Globus pallidus (tissue), 1 donor: ENCODE measurements at regions not wholly inside any gene's neighbourhood (a gene's known extent, or its start where the extent isn't known, plus 50 kb on each side); places are given as distances from the start of the nearest gene placed in this dataset.
"Not testable (repeated sequence)": the region's sequence is repeated elsewhere in the genome, so short reads cannot be mapped to it uniquely, and the experiment has no call there.

Experiments
- DNase-seq: peaks from one replicate; pipeline ENCODE4 v3.0.0-alpha.2; 2015; ENCODE audit warnings: low spot score

DNA sequence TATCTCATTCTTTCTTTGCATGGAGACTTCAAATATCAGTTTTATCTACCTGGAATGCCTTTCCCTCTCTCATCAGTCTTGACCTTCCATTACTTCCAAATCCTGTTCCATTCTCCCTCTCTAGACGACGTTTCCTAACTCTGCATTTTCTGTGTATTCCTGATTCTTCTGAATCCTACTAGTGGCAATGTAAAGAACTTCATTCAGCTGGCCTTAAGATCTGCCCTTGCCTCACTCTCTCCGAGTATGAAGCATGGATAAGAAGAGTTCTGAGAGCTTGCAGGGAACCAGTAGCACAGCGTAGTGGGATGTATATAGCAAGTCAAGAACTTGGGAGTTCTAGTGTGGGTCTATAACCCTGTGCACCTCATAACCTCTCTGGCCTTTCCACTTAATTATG lies 68.5 kb upstream of the HOXC13 start:
- no peak for DNase-seq

DNA sequence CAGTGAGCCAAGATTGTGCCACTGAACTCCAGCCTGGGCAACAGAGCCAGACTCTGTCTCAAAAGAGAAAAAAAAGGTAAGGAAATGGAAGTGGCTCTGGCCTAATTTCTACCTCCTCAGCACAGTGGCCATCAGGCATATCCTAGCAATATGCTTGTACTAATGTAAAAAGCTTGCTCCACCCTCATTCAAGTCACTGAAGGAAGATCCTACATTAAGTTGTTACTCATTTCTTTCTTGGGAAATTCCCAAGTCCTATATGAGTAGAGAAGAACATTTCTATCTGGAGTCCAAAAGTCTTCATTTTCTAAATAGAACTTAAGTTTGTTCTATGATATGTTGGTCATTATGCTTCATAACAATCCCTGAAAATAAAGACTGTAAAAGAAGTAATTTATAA lies 67.3 kb upstream of the HOXC13 start:
- no peak for DNase-seq

DNA sequence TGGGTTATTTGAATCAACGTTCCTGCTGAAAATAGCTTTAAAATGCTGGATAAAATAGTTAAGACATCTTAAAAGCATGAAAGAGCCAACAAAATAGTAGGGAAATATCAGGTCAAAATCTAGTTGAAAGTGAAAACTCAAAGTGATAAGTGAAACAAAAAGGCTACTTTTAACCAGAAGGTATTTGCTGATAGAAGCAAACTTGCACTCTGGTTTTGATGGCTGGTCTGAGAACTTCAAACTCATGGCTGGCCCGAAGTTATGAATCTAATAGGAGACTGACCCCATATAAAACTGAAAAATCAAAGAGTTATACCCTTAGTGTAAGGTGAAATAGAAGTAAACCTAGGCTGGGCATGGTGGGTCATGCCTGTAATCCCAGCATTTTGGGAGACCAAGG lies 66.3 kb upstream of the HOXC13 start:
- DNase-seq = no peak

DNA sequence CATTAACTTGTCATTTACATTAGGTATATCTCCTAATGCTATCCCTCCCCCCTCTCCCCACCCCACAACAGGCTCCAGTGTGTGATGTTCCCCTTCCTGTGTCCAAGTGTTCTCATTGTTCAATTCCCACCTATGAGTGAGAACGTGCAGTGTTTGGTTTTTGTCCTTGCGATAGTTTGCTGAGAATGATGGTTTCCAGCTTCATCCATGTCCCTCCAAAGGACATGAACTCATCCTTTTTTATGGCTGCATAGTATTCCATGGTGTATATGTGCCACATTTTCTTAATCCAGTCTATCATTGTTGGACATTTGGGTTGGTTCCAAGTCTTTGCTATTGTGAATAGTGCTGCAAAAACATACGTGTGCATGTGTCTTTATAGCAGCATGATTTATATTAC lies 60.7 kb upstream of the HOXC13 start:
- not testable (repeated sequence) for DNase-seq

DNA sequence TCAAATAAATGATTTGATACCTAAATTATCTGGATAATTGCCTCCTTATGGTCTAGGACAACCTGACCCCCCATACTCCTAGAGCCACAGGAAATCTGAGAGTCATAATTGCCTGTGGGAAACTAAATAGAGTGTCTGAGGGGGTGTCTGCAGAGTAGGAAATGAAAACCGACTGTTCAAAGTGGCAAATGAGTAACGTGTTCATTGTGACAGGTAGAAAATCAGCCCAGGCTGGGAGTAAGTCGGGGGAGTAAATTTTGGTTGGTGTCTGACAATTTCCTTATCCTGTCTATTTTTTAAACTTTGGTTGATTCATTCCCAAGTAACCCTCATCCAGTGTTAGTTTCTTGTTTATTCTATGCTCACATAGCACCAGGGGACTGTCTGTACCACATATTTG lies 51.6 kb upstream of the HOXC13 start:
- DNase-seq = no peak

DNA sequence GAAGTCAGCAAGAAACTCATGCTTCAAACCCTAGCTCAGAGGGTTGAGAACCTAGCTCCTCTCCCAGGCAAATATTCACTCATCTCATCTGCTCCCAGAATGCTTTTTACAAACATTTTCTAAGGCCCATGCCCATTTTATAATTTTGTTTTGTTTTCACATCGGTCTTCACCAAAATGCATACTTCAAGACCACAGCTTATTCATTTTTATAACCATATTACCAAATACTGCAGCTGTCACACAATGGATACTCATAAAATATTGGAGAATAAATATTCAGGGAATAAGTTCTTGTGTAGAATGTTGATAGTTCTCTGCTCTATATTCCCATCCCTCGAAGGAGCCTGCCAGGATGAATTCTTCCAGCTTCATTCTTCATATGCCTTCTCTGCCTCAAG lies 50.8 kb upstream of the HOXC13 start:
- DNase-seq = no peak
